Midbrain (tissue), 1 donor: ENCODE measurements at regions not wholly inside any gene's neighbourhood (a gene's known extent, or its start where the extent isn't known, plus 50 kb on each side); places are given as distances from the start of the nearest gene placed in this dataset.
"Not testable (repeated sequence)": the region's sequence is repeated elsewhere in the genome, so short reads cannot be mapped to it uniquely, and the experiment has no call there.

Experiments used
- DNase-seq: peaks from one replicate; lab custom pipeline; 2025; lab: John Stamatoyannopoulos, UW

DNA sequence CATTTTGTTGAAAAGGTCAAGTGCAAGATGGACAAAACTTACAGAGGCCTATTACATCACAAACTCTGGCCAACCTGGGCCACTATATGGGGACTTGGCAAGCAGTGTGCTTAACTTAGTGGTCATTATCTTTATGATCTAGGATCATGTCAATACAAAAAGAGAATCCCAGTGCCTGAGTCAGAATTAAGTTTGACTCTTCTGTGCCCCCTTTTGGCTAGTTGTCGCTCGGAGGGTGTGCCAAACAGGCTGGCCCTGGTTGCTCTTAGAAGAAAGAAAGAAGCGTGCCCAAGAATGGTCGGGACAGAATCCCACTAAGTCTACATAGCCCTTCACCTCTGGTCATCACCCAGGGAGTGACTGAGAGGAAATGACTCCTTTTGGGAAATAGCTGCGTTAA lies 100.1 kb downstream of the EIF4E start:
- no peak for DNase-seq

DNA sequence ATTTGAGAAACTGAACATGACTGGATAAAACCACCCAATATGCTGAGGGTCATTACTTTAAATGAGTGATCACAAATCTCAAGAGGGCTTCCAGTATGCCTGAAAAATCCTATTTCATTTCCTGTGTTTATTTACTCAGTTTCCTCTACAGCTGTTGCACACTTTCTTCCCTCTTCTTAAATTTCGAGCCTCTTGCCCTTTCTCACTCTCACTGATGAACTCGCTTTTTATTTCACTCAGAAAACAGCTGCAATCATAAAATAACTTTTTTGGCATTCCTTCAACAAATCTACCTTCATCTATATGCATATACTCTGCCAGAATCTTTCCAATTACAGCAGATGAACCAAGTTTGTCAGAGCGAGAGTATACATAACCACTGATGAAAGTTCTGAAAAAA lies 101.3 kb downstream of the EIF4E start:
- no peak for DNase-seq

DNA sequence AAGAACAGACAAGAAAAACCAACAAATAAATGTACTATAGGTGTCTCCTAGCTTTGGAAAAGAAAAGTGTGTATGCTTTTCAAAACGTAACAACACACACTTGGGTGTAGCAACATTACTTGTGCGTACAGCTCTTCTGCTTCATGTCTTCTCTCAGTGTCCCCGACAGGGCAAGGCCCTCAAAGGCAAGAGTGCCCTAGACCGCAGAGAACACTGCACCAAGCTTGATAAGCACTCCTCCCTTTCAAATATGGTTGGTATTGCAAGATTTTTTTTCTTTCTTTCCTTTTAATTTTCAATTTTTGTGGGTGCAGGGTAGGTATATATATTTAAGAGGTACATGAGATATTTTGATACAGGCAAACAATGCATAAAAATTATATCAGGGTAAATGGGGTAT lies 106.8 kb downstream of the EIF4E start:
- DNase-seq: no peak

DNA sequence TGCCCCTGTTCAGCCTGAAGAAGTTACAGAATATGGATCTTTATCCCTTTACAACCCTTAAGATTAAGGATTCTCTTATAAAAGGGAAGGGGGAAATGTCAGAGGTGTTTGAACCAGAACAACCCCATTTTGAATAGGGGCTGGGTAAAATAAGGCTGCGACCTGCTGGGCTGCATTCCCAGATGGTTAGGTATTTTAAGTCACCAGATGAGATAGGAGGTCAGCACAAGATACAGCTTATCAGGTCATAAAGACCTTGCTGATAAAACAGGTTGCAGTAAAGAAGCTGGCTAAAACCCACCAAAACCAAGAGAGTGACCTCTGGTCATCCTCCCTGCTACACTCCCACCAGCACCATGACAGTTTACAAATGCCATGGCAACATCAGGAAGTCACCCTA lies 110.8 kb downstream of the EIF4E start:
- not testable (repeated sequence) for DNase-seq

DNA sequence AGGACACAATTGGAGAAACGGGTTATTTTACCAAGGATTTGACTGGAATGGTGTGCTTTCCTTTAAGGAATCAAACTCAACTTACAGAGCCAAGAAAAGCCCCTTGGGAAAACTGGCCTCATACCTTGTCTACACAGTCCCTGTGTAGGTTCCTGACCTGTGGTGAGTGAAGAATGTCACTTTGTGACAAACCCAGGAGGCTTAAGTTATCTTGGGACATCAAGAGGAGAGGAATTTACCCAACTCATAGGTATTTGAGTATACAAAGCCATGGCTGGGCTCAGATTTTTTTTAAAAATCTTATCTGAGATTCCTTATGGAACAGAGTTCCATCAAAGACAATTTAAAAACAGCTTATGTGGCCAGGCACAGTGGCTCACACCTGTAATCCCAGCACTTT lies 112.1 kb downstream of the EIF4E start:
- no peak for DNase-seq

DNA sequence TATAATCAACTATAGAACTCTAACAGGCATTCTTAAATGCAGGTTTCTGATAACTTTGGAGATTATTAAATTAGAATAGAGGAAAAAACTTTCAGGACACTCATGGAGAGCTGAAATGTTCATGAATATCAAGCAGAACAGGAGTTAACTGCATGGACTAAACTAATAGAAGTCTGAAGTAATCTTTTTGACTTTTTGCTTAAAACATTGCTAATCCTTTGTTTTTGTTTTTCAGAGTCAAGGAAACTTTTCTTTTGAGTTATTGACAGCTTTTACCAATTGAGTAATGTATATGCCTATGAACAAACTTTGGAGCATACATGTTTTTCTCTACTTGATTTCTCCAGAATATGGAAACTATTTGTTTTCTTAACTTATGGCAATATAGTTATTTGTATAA lies 112.5 kb downstream of the EIF4E start:
- no peak for DNase-seq

DNA sequence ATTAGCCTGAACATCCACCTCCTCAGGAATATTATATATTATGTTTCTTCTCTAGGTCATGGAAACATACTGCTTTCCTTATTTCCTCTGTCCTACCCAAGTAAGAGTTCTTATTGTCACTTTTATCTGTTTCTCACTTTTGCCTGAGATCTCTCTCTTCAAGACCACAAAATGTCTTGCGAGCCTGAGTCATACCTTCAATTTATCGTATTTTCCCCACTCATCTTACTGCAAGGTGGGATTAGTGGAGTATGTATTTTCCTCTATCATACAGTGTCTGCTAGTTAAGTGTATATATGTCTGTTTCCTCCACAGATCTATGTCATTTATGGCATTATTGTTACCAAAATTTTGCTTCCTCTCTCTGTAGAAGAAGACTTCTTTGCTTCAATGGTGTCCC lies 124.5 kb downstream of the EIF4E start:
- DNase-seq: no peak

DNA sequence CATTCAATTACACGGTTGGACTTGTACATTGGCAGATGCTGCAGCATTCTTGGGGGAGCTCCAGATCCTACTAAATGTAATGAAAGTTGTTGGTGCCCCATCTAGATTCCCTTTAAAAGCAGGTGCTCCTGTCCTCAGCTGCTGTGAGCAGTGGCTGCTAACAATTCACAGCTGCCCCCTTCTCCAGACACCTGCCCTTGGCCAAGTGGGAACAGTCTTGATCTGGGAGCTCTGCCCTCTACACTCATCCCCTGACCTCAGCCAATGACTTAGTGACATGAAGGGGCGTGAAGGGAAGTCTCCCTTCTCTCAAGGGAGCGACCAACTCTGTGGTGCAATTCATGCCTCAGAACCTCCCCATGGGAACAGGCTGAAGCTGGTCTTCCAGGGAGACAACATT lies 125.7 kb downstream of the EIF4E start:
- no peak for DNase-seq

DNA sequence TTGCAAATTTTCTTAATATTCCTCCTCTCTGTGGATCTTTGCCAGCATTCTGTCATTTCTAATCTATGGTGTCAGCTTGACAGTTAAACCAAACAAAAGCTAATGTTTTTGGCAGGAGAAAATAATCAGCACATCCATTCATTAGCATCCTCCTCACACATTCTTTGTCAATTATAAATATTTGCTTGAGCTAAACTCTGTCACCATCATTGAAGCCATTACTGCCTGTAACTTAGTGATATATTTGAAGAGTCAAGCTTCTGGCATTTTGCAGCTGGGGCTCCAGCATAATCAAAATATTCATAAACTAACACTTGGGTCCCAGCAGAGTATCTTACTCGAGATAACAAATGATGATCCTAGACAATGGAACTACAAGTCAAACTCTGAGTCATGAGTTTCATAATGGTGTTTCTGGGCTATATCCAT lies 126.1 kb downstream of the EIF4E start:
- no peak for DNase-seq

DNA sequence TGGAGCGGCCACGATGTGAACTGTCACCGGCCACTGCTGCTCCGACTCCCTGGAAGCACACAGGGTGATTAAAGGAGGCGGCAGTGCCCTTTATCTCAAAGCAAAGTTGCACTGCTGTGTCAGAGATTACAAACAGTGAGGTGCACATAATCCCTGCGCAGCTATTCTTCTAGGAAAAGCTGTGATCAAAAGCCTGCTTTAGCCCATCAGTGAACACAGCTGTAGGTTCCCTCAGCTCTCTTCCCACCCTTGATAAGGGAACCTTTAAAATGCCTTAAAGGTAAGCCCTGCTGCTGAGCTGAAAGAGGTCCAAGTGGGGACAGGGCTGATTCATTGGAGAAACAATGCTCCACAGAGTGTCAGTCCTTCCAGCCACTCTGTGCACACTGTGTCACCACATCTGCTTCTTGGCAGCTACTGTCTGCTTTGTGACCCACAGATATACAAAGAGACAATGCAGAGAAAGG lies 127.6 kb downstream of the EIF4E start:
- DNase-seq: peak; percentile 43

DNA sequence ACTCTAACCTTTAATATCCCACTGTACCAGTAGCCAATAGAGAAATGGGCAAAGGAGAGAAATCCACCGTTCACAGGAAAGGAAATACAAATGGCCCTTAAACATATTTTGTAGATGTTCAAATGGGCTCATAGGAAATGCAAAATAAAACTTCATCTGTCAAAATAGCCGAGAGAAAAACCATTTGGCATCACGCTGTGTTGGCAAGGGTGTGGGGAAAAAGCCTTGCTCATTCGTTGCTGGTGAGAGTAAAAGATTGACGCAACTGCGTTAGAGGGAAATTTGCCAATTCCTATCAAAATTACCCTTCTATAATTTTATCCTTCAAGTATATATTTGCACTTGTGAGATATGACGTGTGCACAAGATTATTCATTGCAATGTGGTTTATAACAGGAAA lies 131.9 kb downstream of the EIF4E start:
- no peak for DNase-seq

DNA sequence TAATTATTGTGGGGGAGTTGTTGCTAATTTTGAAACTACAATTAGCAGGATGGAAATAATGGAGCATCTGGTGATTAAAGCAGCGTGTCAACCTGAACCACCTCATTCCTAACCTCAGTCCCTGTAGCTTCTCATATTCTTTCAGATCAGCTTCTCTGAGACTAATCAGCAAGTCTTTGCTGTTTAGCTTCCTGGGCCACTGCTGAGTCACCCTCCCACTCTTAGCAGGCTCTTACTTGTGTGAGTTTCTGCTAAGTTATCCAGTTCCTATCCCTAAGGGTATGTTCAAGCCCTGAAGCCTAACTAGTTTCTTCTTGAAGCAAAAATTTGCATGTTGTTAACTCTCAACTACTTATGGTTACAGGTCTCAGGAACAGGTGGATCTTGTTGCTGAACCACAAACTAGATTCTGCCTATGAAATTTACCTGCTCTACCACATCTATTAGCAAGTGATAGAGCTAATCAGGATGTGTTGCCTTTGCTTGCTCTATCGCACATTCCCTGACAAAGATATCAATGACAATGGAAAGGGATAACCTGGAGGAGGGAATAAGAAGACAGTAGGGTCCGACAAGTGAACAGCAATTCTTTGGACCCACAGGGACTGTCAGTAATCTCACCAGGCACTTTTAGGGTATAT lies 134.2 kb downstream of the EIF4E start:
- no peak for DNase-seq

DNA sequence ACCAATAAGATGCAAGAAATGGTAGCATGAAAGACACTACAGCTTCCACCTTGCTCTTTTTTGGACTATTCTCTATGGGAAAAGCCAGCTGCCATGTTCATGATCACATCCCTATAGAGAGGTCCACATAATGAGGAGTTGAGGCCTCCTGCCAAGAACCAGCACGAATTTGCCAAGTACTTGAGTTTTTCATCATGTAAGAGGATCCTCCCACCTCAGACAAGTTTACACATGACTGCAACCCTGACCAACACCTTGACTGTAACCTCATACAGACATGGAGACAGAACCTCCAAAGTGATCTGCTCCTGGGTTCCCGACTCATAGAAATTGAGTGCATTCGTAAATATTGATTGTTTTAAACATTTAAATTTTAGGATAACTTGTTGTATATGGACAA lies 135.2 kb upstream of the TSPAN5 start:
- no peak for DNase-seq

DNA sequence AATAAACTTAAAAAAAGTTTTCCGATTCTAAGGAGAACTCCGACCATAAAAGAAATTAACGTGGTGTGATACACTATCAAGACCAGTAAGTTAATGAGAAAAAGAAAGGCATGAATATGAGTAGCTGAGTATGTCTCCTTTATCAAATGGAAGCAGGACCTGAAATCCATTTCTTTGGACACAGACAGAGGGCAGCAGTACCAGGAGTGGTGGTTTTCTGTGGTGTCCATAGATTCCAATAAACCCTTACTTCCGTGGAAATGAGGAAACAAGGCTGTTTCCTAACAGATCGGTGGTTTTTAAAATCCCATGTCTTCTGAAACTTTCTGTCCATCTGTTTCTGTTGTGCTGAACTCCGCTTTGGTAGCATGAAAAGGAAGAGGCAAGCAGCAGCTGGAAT lies 128.5 kb upstream of the TSPAN5 start:
- no peak for DNase-seq

DNA sequence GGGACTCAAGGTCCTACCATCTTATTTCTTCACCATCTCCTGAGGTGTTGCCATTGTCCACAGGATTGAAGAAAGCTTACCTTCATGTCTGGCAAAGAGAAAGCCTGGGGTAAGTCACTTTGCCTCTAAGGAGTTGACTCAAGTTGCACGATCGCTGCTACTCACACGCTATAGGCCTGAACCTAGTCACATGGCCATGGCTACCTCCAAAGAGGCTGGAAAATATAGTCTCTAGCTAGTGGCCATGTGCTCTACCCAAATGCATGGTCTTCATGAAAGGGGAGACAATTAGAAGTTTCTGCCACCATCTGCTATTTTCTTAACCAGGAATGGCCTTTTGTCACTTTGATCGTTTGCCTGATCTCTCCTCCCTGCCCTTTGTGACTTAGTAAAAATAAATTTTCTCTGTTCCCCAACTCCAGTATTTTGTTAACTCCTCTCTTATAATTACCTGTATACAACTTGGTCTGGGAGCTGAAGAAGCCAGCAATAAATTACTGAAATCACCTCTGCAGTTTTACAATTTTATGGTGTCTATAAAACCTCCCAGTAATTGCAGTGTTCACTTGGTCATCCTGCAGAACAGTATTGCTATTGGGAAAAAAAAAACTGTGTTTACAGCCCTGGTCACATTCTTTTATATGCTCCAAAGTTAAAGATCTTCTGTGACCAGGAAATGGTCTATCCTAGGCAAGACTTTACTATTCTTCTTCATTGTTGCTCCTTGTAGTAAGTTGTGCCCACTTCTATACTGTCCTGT lies 126.7 kb upstream of the TSPAN5 start:
- no peak for DNase-seq

DNA sequence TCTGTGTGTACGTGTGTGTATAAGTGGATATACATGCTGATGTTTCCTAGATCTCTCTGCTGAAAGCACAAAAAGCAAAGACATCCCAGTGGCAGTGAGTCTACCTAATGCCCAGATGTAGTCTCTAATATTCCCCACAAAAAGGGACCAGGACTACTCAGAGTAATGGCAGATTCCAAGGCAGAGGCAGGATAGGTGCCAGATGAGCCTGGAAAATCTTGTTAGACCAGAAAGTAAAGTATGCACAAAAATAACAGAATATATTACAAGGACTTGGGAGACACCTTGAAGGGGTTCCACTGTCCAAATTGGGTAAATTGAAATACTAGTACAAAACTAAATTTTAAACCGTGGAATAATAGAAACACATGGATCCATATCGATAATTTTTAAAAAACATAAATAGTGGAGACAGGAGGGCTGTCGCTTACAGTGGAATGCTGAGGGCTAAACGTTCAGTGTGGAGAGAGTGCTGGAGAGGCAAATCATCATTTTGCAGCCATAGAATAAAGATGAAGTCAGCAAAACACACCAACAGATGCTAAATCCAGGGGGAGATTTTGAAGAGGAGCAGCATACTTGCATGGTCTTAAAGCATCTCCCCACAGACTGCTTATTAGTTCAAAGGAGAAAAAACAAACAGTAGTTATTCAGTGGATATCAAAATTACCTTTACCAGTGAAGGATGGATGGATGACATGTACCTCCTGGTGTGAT lies 123.4 kb upstream of the TSPAN5 start:
- no peak for DNase-seq

DNA sequence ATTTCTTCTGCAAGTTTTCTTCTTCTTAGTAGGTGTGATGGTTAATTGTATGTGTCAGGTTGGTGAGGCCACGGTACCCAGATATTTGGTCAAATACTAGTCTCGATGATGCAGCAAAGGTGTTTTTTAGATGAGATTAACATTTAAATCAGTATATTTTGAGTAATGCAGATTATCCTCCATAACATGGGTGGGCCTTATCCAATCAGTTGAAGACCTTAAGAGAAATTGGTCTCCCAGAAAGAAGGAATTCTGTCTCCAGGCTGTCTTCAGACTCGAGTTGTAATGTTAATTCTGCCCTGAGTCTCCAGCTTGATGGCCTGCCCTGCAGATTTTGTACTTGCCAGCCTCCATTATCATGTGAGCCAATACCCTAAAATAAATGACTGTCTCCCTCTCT lies 122.5 kb upstream of the TSPAN5 start:
- no peak for DNase-seq

DNA sequence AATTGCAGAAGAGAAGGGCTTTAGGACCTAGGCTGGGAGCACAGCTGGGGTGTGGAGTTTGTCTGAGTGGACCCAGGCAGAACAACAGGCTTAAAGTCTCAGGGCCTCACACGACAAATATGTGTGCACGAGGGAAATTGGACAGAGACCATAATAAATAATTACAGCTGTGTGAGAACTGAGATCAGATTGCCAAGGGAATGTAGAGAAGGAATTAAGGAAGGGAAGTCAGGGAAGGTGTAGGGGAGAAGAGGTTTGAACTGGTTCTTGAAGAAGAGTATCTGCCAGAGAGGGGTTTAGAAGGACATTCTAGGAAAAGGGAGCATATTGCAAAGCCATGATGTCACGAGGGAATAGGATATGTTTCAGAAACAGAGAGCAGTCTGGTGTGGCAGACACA lies 120.7 kb upstream of the TSPAN5 start:
- DNase-seq: no peak

DNA sequence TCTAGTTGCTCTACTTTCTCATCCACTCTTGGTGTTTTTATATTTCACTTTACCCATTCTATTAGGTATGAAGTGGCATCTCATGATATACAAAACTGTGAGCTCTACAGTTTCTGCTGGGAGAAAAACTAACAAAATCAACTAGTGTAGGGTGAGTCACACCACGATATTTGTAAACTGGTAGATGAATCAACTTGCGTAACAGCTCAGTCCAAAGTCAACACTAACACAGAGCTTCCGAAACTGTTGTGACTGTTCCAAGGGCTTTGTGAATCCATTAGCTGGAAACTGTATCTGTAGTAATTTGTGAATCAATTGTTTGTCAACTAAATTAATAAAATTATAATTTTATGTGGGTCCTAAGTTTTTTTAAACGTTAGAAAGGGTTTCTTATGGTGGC lies 119.8 kb upstream of the TSPAN5 start:
- no peak for DNase-seq

DNA sequence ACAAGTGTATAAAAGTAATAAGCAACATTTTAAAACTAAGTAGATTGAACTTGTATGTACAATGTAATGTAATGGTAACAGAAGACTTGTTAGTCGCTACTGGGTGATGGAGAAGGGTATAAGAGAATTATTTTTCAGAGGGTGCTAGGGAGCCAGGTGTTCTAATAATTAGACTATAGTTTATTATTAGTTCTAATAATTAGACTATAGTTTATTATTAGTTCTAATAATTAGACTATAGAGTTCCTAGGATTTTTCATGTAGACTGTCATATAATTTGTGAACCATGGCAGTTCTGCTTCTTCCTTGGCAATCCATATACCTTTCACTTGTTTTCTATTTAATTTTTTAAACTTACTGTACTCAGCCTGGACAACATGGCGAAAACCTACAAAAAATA lies 117.3 kb upstream of the TSPAN5 start:
- DNase-seq: no peak

DNA sequence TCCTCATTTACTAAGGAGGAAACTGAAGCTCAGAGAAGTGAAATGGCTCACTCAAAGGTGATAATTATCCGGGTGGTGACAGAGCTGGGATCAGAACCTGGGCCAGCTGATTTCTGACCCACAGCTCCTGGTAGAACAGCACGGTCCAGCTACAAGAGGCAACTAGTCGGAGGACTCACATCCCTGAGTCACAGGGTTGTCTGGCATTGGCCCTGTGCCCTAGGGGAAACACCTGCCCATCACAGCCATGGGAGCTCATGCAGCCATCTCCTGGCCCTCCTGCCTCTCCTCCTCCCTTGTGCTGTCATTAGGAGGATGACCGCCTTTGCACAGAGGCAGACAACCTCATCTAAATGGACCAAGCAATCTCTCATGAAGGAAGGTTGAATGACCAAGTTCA lies 115.2 kb upstream of the TSPAN5 start:
- no peak for DNase-seq

DNA sequence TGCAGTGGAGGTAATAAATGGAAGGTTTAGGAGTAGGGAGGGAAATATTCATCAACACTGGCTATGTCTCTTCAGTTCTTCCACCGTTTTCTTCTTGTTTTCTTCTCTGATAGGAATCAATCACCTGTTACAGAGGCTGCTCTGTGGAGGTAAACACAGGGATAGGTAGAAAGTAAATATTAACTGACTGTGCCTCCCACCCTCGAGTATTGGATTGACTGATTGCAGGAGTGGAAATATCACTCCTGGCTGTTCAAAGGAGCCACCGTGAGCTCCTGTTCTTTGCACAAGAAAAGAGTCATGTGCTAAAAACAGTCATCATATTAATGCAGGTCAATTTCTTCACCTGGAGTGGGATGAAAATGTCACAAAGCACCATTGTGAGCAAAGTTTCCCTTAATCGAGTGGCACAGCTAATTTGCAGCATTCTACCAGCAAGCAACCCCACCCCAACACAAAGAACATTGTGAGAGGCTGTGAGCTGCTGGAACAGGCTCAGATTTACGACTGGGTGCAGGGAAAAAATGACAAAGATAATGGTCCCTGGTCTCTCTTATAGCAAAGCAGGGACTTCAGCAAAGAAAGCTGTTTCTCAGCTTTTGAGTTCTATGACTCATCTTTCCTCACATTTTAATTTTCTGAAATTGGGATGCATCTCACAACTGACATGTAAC lies 113.7 kb upstream of the TSPAN5 start:
- no peak for DNase-seq

DNA sequence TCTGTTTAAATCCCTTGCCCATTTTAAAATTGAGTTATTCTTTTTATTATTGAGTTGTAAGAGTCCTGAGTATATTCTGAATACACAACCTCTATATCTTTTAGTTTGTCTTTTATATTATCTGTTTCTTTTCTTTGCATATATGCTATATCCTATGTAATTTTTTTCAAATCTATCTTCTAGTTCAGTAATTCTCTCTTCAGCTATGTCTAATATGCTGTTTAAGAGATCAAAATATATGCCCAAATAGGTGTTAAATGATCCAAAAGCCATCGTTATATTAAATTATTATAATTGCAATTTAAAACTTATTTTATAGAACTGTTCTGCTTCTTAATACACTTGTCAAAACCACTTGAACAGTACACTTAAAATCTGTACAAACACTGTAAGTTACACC lies 107.4 kb upstream of the TSPAN5 start:
- DNase-seq: no peak
